CD4-positive, alpha-beta T cell treated with Interleukin-1 beta for 1 hour (primary cell): ENCODE measurements at regions not wholly inside any gene's neighbourhood (a gene's known extent, or its start where the extent isn't known, plus 50 kb on each side); places are given as distances from the start of the nearest gene placed in this dataset.
"Not testable (repeated sequence)": the region's sequence is repeated elsewhere in the genome, so short reads cannot be mapped to it uniquely, and the experiment has no call there.

Experiments used
- DNase-seq, 2 donors: peaks; one replicate each; pipeline ENCODE4 v3.0.0-alpha.2; 2020 to 2022

DNA sequence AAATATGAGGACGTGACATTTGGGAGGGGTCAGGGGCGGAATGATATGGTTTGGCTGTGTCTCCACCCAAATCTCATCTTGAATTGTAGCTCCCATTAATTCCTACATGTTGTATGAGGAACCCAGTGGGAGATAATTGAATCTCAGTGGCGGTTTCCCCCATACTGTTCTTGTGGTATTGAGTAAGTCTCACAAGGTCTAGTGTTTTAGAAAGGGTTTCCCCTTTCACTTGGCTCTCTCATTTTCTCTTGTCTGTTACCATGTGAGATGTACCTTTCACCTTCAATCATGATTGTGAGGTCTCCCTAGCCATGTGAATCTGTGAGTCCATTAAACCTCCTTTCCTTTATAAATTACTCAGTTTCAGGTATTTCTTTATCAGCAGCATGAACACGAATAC lies 663.6 kb upstream of the CHRM3 start:
- no peak for DNase-seq

DNA sequence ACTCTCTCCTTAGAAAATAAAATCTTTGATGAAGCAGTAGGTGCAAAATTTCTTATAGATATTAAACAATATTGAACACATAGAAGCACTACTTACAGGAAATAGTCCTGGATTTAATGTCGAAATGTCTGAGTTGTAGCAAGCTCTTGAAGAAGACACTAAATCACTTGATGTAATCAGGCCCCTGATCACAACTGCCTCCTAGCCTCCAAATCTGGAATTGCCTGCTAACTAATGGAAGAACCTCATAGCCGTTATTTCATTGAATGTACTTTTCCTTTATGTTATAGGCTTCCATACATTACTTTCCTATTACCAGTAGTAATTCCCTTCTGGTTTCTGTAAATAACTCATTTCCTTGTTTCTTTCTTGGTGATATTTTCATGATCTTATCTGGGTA lies 675.7 kb upstream of the CHRM3 start:
- DNase-seq = no peak

DNA sequence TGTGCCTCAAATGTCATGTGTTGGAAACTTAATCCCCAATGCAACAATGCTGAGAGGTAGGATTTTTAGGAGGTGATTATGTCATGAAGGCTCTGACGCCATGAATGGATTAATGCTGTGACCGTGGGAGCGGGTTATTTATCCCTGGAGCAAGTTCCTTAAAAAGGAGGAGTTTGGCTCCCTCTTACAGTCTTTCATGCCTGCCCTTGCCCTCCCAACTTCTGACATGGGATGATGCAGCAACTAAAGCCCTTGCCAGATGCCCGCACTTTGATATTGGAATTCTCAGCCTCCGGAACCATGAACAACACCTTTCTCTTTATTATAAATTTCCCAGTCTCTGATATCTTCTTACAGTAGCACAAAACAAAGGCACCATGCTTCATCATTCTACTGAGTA lies 685.3 kb upstream of the CHRM3 start:
- DNase-seq = no peak

DNA sequence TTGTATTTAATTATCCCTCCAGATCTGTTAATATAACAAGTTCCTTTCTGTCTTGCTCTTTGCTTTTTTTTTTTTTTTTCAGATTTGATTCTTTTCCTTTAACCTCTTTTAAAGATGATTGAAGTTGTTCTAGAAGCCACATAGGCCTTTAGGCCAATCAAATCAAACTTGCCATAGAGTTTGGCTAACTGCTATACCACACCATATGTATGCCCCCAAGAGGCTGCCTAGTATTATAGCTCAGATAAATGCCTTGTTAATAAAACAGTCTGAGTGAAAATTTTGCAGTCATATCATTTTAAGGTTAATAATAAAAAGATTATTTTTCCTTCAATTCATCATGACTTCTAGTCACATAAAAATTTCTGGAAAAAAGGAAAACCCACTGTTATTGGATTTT lies 696.0 kb upstream of the CHRM3 start:
- no peak for DNase-seq

DNA sequence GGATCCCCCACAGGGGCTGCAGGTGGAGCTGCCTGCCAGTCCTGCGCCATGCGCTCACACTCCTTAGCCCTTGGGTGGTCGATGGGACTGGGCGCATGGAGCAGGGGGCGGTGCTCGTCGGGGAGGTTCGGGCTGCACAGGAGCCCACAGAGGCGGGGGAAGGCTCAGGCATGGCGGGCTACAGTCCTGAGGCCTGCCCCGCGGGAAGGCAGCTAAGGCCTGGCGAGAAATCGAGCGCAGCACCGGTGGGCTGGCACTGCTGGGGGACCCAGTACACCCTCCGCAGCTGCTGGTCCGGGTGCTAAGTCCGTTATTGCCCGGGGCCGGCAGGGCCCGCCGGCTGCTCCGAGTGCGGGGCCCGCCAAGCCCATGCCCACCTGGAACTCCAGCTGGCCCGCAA lies 701.8 kb upstream of the CHRM3 start:
- not testable (repeated sequence) for DNase-seq

GRCh38 chr1:238681451-238681850 lies 704.9 kb upstream of the CHRM3 start:
- DNase-seq = no peak

GRCh38 chr1:238681021-238681420 lies 705.3 kb upstream of the CHRM3 start:
- DNase-seq = no peak

- no peak for DNase-seq
Observed at GRCh38 chr1:238677567-238677966, 708.8 kb upstream of the CHRM3 start.

- no peak for DNase-seq
Observed at GRCh38 chr1:238675221-238675620, 711.1 kb upstream of the CHRM3 start.

- DNase-seq = no peak
Observed at GRCh38 chr1:238674316-238674715, 712.1 kb upstream of the CHRM3 start.

- no peak for DNase-seq
Observed at GRCh38 chr1:238673561-238673960, 712.8 kb upstream of the CHRM3 start.

- no peak for DNase-seq
Observed at GRCh38 chr1:238672806-238673205, 713.6 kb upstream of the CHRM3 start.

GRCh38 chr1:238672262-238672661 lies 714.1 kb upstream of the CHRM3 start:
- no peak for DNase-seq

- no peak for DNase-seq
Observed at GRCh38 chr1:238664139-238664538, 722.2 kb upstream of the CHRM3 start.

DNA sequence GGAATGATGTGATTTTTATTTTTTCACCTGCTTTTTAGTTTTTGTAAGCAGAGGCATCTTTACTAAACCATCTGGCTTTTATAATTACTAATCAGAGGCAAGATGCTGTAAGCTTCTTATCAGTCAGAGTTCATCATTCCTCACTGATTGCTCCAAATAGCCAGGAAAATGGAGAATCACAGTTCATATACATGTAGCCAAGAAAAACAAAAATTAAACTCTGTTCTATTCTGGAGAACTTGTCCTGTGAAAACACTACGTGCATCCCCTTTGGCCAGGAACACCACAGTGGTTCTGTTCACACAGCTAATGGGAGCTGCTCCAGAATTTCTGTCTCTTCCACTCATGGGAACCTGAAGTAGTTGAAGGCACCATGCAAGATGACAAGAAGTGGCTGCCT lies 725.5 kb upstream of the CHRM3 start:
- no peak for DNase-seq

DNA sequence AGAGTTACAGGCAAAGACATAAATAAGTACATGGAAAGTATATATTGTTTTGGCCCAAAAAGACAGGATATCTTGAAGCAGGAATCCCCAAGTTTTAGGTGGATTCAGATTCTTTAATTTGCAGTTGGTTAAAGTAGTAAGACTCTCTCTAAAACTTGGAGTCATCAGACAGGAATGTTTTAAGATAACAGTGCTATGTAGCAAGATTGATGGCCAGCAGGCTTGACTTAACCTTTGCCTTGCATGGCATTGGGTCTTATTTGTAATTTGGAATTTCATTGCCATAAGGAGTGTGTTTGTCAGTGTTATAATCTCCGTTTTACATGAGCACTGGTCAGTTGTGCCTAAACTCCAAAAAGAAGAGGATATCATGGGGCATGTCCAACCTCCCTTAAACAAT lies 727.6 kb upstream of the CHRM3 start:
- DNase-seq = no peak

- no peak for DNase-seq
Observed at GRCh38 chr1:238653693-238654321, 732.6 kb upstream of the CHRM3 start.

GRCh38 chr1:238652346-238652968 lies 733.9 kb upstream of the CHRM3 start:
- no peak for DNase-seq

DNA sequence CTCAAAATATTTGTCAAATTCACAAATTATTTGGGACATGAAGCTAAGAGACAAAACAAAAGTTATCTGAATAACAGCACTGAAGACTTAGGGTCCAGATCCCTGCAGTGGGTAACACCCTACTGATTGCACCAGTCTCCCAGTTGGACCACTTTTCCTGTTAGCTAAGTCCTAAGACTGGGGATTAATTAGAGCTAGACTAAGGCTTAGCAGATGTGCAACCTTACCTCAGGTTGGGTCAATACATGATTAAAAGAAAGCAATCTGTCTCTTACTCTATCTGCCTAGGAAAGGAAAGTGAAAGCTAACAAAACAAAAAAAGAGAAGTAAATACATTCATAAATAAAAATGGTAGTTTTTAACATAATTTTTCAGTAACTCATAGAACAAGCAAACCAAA lies 737.2 kb upstream of the CHRM3 start:
- no peak for DNase-seq

- no peak for DNase-seq
Observed at GRCh38 chr1:238648751-238649150, 737.6 kb upstream of the CHRM3 start.

DNA sequence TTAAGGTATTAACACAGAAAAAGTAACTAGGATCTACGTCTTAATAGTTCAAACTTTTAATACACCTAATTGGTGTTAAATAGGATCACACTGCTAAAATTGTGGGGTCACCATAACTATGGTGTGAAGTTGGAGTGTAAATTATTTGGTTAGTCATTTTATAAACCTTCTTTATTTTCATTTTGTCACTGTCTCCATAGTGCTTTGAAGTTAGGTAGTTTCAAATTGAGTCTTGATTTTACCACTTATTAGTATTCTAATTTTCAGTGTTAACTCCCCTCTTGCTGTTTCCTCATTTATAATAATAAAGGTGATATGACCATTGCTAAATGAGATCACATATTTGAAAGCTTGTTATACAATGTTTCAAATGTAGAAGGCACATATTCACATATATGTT lies 738.1 kb upstream of the CHRM3 start:
- no peak for DNase-seq

GRCh38 chr1:238647877-238648276 lies 738.5 kb upstream of the CHRM3 start:
- DNase-seq = no peak

DNA sequence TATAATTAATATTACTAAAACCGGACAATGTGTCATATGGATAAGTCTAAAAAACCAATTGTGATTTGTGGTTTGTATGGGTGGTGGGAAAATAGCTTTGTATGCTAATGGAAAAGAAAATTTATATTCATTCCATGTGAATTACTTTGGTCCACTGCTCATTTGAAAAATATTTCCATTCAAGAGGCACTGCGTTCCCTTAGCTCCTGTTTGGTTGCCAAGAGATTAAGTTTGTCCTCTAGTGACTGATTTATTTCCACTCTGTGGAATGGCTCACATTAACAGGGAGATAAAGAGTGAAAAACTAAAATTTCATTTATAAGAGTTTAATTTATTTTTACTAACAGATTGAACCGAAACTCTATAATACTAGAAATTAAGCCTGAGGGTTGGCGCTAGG lies 744.1 kb upstream of the CHRM3 start:
- DNase-seq = no peak

DNA sequence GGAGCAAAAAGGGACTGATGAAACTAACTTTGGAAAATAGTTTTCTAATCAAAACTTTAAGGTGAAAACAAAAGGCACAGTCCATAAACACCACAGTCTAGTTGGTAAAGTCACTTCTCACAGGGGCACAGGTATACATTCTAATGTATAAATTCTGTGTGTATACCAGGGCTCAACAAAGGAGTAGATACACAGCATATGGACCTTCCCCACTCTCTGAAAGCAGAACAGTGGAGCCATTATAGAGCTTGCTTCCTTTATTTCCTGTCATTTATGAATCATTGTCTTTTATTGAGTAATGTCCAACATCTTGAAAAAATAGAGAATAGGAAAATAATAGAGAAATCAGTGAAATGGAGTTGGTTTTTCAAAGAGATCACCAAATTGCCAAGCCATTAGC lies 746.5 kb upstream of the CHRM3 start:
- DNase-seq = no peak

DNA sequence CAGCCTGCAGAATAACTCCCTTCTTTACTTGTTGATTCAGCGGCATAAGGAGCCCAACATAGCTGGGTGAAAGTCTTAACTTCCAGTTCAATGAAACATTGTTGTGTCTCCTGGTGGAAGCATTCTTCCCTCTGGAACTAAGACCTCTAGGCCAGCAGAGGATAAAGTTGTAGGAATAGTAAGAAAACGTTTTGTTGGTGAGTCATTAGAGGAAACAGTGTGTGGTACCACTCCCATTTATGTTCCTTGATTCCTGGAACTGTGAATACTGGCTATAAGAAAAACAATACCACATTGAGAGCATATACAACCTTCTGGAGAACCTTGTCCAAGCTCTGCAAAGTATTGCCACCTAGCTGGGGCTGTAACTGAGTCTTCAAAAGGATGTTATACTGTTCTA lies 737.4 kb upstream of the ZP4 start:
- DNase-seq = no peak
